ENCODE measurements at regions not wholly inside any gene's neighbourhood (a gene's known extent, or its start where the extent isn't known, plus 50 kb on each side); places are given as distances from the start of the nearest gene placed in this dataset.

- TF ChIP-seq, protein P1, sequence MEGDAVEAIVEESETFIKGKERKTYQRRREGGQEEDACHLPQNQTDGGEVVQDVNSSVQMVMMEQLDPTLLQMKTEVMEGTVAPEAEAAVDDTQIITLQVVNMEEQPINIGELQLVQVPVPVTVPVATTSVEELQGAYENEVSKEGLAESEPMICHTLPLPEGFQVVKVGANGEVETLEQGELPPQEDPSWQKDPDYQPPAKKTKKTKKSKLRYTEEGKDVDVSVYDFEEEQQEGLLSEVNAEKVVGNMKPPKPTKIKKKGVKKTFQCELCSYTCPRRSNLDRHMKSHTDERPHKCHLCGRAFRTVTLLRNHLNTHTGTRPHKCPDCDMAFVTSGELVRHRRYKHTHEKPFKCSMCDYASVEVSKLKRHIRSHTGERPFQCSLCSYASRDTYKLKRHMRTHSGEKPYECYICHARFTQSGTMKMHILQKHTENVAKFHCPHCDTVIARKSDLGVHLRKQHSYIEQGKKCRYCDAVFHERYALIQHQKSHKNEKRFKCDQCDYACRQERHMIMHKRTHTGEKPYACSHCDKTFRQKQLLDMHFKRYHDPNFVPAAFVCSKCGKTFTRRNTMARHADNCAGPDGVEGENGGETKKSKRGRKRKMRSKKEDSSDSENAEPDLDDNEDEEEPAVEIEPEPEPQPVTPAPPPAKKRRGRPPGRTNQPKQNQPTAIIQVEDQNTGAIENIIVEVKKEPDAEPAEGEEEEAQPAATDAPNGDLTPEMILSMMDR (conservative IDR thresholded peaks at IDR 0.05; ENCODE audit: low read depth, low read length): no peak
- H3K4me3 ChIP-seq (ENCODE audit: low read depth, low read length): no peak overlapping the region
- no peak for DNase-seq (ENCODE audit: low read depth)
Observed at GRCh38 chrX:102018208-102018607, 86.4 kb upstream of the ZMAT1 start.

DNA sequence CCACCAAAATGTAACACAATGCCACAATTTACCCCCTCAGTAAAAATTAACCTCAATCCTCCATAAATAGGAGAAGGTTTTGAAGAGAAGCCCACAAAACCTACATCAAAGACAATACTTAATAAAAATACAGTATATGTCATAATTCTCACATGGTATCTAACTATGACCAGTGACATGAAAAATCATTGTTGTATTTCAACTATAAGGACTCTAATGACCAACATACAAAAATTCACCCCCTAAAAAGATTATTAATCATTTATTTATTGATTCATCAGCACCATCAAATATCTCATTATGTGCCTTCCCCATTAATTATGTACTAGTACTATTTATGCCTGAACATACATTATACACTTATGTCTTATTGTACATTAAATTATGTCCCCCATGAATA, 77.1 kb upstream of the ZMAT1 start:
- H3K4me3 ChIP-seq (ENCODE audit: low read depth, low read length): no peak overlapping the region
- TF ChIP-seq, protein P1 (conservative IDR thresholded peaks at IDR 0.05; ENCODE audit: low read depth, low read length): no peak
- no peak for DNase-seq (ENCODE audit: low read depth)

DNA sequence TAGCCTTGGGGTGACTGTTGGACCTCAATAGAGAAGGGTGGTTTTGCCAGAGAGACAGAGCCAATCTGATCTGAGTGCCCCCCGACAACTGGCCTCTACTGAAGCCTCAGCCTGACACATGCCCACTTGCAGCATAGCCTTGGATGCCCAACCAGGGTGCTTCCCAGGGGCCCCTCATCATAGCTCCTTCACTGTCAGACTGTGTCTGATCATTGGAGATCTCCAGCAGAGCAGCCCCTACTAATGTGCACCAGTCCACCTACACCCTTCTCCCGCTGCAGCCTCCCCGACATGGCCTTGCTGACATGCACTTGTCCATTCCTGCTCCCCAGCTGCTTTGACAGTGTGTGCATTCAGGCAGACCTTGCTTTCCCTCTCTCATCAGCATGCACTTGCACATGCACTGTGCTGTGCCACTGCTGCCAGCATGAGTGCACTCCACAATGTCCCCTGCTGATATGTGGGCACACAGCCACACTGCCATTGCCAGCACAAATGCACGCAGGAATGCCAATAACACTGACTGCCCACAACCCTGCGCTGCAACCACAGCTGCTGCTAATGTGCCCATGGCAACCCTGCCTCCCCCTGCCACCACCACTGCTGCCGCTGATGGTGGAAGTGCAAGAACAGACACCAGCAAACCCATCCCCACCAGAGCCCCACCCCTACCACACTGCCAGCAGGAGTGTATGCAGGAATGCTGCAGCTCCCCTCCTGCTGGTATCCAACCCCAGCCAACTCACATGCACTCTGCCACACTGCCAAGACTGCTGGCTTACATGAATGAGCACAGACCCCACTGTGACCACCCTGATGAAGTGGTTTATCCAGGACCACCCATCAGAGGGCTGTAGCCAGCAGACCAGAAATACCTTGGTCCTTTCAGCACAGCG, 68.1 kb upstream of the ZMAT1 start:
- TF ChIP-seq, protein P1 (conservative IDR thresholded peaks at IDR 0.05; ENCODE audit: low read depth, low read length): no peak
- no peak overlapping the region for H3K4me3 ChIP-seq (ENCODE audit: low read depth, low read length)
- DNase-seq (ENCODE audit: low read depth): no peak

DNA sequence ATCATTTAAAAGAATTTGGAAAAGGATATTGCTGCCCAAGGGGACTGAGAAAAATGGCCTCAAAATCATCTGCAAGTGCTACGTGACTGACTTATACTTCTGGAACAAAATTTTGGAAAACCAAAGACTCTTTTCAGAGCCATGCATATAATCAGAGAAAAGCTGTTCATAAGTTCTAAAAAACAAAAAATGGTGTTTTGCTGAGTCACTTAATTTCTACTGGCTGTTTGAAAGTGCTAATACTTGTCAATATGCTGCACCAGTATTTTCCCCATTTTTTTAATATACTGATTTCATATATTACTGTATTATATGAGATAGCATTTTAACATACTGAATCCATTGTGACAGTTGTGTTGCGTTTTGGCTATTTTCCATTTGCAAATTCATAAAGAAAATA, 61.5 kb upstream of the ZMAT1 start:
- DNase-seq (ENCODE audit: low read depth): no peak
- TF ChIP-seq, protein P1 (conservative IDR thresholded peaks at IDR 0.05; ENCODE audit: low read depth, low read length): no peak
- H3K4me3 ChIP-seq (ENCODE audit: low read depth, low read length): no peak overlapping the region

DNA sequence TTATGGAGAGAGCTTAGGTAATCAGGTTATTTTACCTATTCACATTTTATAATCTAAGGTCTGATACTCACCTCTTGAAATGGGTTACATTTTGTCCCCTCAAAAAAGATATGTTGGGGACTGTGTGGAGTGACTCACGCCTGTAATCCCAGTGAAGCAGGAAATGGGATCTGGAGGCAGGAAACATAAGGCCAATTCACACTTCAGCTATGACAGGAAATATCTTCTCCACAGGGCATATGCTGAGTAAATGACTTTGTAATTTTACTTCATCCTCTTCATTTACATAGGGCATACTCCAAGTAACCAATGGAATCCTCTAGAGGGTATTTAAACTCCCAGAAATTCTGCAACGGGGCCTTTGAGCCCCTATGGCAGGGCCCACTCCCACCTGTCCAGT, 54.8 kb upstream of the ZMAT1 start:
- TF ChIP-seq, protein P1 (conservative IDR thresholded peaks at IDR 0.05; ENCODE audit: low read depth, low read length): no peak
- H3K4me3 ChIP-seq (ENCODE audit: low read depth, low read length): no peak overlapping the region
- DNase-seq (ENCODE audit: low read depth): no peak
